GM12878 (cell line): ENCODE measurements at regions not wholly inside any gene's neighbourhood (a gene's known extent, or its start where the extent isn't known, plus 50 kb on each side); places are given as distances from the start of the nearest gene placed in this dataset.

Source experiments
- ATAC-seq: fragments of 200-7000 bp; cut with Tn5 transposase; 3 replicates; pipeline ENCODE4 v1.9.1; 2020; ENCODE audit warnings: mild to moderate bottlenecking, moderate library complexity
- BruUV-seq: library from RNA; stranded (reverse); fragments of 400-500 nt; replicated peaks from 2 replicates; lab custom pipeline; 2021; lab: Mats Ljungman, UMichigan
- CTCF ChIA-PET: fragments of 300-600 bp; sonication (Branson Sonifier 250); formaldehyde crosslinking; extraction: SDS; loops from one replicate; lab custom pipeline; 2021; ENCODE audit warnings: inconsistent platforms; lab: Yijun Ruan, JAX
- POLR2A ChIA-PET: fragments of 350-600 bp; formaldehyde crosslinking; extraction: SDS; loops from one replicate; lab custom pipeline; 2021; ENCODE audit warnings: inconsistent platforms; lab: Charles Lee
- RAD21 ChIA-PET: fragments of 300-600 bp; sonication (Branson Sonifier 250); formaldehyde crosslinking; loops from one replicate; lab custom pipeline; 2023; ENCODE audit warnings: antibody characterized with exemption; ENCODE audit not compliant: unreplicated experiment; lab: Charles Lee
- SMC1A ChIA-PET: fragments of 300-600 bp; sonication (Branson Sonifier 250); formaldehyde crosslinking; loops from one replicate; lab custom pipeline; 2023; ENCODE audit not compliant: unreplicated experiment, uncharacterized antibody; lab: Charles Lee
- DNase-seq: peaks from one replicate; pipeline ENCODE4 v3.0.0-alpha.2; 2011; ENCODE audit warnings: low read depth, low spot score
- FAIRE-seq: peaks from 3 replicates; lab custom pipeline; 2011; peaks lifted over from hg19 to GRCh38; lab: Jason Lieb, UNC
- H2AFZ ChIP-seq: 2 replicates; pipeline ENCODE4 v1.6.0; 2011; ENCODE audit warnings: low read depth, low read length, control low read depth; ENCODE audit not compliant: control insufficient read depth
- H3K27ac ChIP-seq: 2 replicates; pipeline ENCODE4 v1.5.1; 2011; ENCODE audit warnings: control low read depth; ENCODE audit not compliant: control insufficient read depth, insufficient read depth
- H3K27me3 ChIP-seq, 2 experiments: replicated peaks in 1 of 2; 2 replicates each; pipeline versions ENCODE4 v1.6.0 to v1.6.1; 2011; ENCODE audit warnings: low read length in 1 of 2; ENCODE audit not compliant: control insufficient read depth in 2 of 2, insufficient read depth in 2 of 2
- H3K36me3 ChIP-seq, 2 experiments: 2 replicates each; pipeline ENCODE4 v1.5.1; 2011; ENCODE audit warnings: low read length in 1 of 2; ENCODE audit not compliant: control insufficient read depth in 2 of 2, insufficient read depth in 2 of 2
- H3K4me1 ChIP-seq: 2 replicates; pipeline ENCODE4 v1.6.1; 2011; ENCODE audit warnings: mild to moderate bottlenecking, low read length, moderate library complexity, mixed read lengths; ENCODE audit not compliant: control insufficient read depth, insufficient read depth
- H3K4me2 ChIP-seq: 2 replicates; pipeline ENCODE4 v1.6.0; 2011; ENCODE audit warnings: control low read depth; ENCODE audit not compliant: control insufficient read depth, insufficient read depth
- H3K4me3 ChIP-seq: fragments of 200-600 bp; sonication (generic); 2 replicates; pipeline ENCODE4 v1.5.1; 2016
- H3K79me2 ChIP-seq: 2 replicates; pipeline ENCODE4 v1.6.0; 2011; ENCODE audit warnings: low read length; ENCODE audit not compliant: control insufficient read depth, insufficient read depth
- H3K9ac ChIP-seq: 2 replicates; pipeline ENCODE4 v1.8.0; 2011; ENCODE audit warnings: low read length, control low read depth, mixed read lengths; ENCODE audit not compliant: control insufficient read depth, insufficient read depth
- H3K9me3 ChIP-seq: replicated peaks from 3 replicates; pipeline ENCODE4 v1.5.1; 2011; ENCODE audit warnings: mild to moderate bottlenecking, low read length; ENCODE audit not compliant: control insufficient read depth, insufficient read depth
- H4K20me1 ChIP-seq: 2 replicates; pipeline ENCODE4 v1.6.0; 2011; ENCODE audit not compliant: control insufficient read depth, insufficient read depth
- ETV6 ChIP-seq, 2 experiments: fragments of 450-650 bp in 1 of 2; IDR thresholded peaks in 1 of 2; conservative IDR thresholded peaks in 1 of 2; 2 replicates each; pipeline ENCODE4 v1.6.1; 2014; ENCODE audit warnings: antibody characterized with exemption in 1 of 2, borderline replicate concordance in 1 of 2, low read depth in 1 of 2, mild to moderate bottlenecking in 1 of 2, moderate library complexity in 1 of 2
- EZH2 ChIP-seq: IDR thresholded peaks from 2 replicates; pipeline ENCODE4 v1.6.1; 2012; ENCODE audit warnings: low read depth, mild to moderate bottlenecking, control low read depth, inconsistent platforms, low read length, borderline replicate concordance; ENCODE audit not compliant: control insufficient read depth
- IKZF2 ChIP-seq, 2 experiments: fragments of 450-650 bp; IDR thresholded peaks; 2 replicates each; pipeline ENCODE4 v1.6.1; 2017; ENCODE audit warnings: mild to moderate bottlenecking in 2 of 2, moderate library complexity in 2 of 2
- MYB ChIP-seq: fragments of 150-350 bp; IDR thresholded peaks from 2 replicates; pipeline ENCODE4 v1.6.1; 2014; ENCODE audit warnings: mild to moderate bottlenecking, low read depth, low read length, borderline replicate concordance
- PAX5 ChIP-seq: IDR thresholded peaks from 2 replicates; pipeline ENCODE4 v1.6.1; 2011; ENCODE audit warnings: low read depth, low read length, borderline replicate concordance
- PAX8 ChIP-seq: fragments of 450-650 bp; IDR thresholded peaks from 2 replicates; pipeline ENCODE4 v1.6.1; 2017; ENCODE audit warnings: mild to moderate bottlenecking, moderate library complexity
- POU2F2 ChIP-seq: IDR thresholded peaks from 3 replicates; pipeline ENCODE4 v1.6.1; 2011; ENCODE audit warnings: low read depth, mild to moderate bottlenecking, low read length, borderline replicate concordance
- SRF ChIP-seq, 2 experiments: IDR thresholded peaks; 2 replicates each; pipeline ENCODE4 v1.6.1; 2011; ENCODE audit warnings: low read depth in 2 of 2, low read length in 2 of 2, mild to moderate bottlenecking in 1 of 2, moderate library complexity in 1 of 2
- ZBTB11 ChIP-seq: fragments of 450-650 bp; formaldehyde crosslinking; IDR thresholded peaks from 2 replicates; pipeline ENCODE4 v1.5.0; 2022; ENCODE audit warnings: mild to moderate bottlenecking, missing genetic modification characterization
- WGBS: methylation state at CpG from one replicate; pipeline ENCODE4 v1.1.6; 2016; ENCODE audit warnings: low lambda C conversion rate; ENCODE audit not compliant: insufficient replicate concordance, insufficient coverage; ENCODE audit errors: missing lambda C conversion rate; 5-methylcytosine and 5-hydroxymethylcytosine counted together
- in situ Hi-C: fragments of 300-500 bp; cut with MboI; formaldehyde crosslinking; loops from 9 replicates; pipeline ENCODE4 v1.14.3; 2018; ENCODE audit warnings: mixed read lengths
- intact Hi-C: fragments of 100-400 bp; cut with micrococcal nuclease; formaldehyde crosslinking; loops from one replicate; pipeline ENCODE4 v1.14.2; 2022; ENCODE audit not compliant: unreplicated experiment

GRCh38 chr4:35217331-35217730, 1027.0 kb downstream of the ARAP2 start:
- Histone ChIP-seq H3K4me3 (no peak overlapping the region), H3K9ac (no peak overlapping the region), H3K36me3 (no peaks in the 10 kb centered on the region), H3K27ac (no peak overlapping the region), H3K27me3 (no peaks in the 10 kb centered on the region), H3K9me3 (no peaks in the 10 kb centered on the region), H3K4me2 (no peak overlapping the region), H3K4me1 (no peaks in the 10 kb centered on the region), H3K79me2 (no peaks in the 10 kb centered on the region), H2AFZ (no peak overlapping the region), H4K20me1 (no peaks in the 10 kb centered on the region)
- no TSS peak for BruUV-seq
- POLR2A ChIA-PET, result no interaction called here
- intact Hi-C loops, result no loop called here
- SMC1A ChIA-PET, result no interaction called here
- RAD21 ChIA-PET, result no interaction called here
- DNase-seq (no peak), FAIRE-seq (no peak), ATAC-seq (no peak)
- CTCF ChIA-PET, result no interaction called here
- TF ChIP-seq ZBTB11 (no peak), ETV6 (conservative IDR thresholded peaks at IDR 0.05 in 1 of 2, IDR thresholded peaks at IDR 0.05 in 1 of 2; ENCODE audit: borderline replicate concordance in 1 of 2, low read depth in 1 of 2) (no peak), PAX8 (no peak), IKZF2 (IDR thresholded peaks at IDR 0.05) (no peak), MYB (no peak), PAX5 (no peak), SRF (IDR thresholded peaks at IDR 0.05; ENCODE audit: low read depth in 2 of 2, low read length in 2 of 2) (no peak), EZH2 (no peak), POU2F2 (no peak)
- WGBS, result 0% methylated on average over 1 of the region's 1 CpG
- in situ Hi-C loops, result no loop called here
